NCI-H2107 treated with DMSO at 0.1 percent for 48 hours (cell line): ENCODE measurements at regions not wholly inside any gene's neighbourhood (a gene's known extent, or its start where the extent isn't known, plus 50 kb on each side); places are given as distances from the start of the nearest gene placed in this dataset.
"Not testable (repeated sequence)": the region's sequence is repeated elsewhere in the genome, so short reads cannot be mapped to it uniquely, and the experiment has no call there.

Source experiments
- DNase-seq: peaks from one replicate; lab custom pipeline; 2025; ENCODE audit not compliant: unreplicated experiment; lab: John Stamatoyannopoulos, UW

DNA sequence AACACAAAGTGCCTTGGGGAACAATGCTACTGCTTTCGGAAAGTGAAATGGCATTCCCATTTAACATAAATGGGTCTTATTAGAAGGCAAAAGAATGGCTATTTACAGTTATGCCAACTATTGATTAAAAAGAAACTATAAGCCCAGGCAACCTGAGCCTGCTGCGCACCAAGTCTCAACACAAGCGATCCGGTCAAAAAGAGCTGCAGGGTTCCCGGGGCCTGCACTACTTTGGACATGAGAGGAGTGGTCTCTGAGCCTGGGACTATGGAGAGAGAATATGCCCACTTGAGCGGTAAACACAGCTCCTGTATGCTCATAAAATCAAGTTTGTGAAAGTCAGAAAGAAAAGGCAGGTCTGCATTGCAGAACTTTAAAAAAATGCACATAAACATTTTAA is 660.7 kb downstream of the EFNA5 start:
- DNase-seq: no peak

DNA sequence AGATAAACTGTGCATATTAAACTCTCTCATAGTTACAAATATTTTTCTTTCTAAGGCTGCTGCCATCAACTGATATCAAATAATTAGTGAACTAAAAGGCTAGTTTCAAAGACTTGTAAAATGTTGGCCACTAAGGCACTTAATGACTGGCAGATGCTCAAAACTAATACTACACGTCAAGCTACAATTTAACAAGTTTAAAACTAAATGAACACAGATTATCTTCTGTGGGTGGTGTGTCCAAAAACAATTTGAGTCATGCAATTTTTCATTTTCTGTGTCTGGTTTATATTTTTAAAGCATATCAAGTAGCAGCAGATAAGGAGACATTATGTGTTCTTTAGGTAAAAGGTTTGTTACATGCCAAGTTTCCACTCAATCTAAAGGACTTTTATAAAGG is 665.1 kb downstream of the EFNA5 start:
- no peak for DNase-seq

DNA sequence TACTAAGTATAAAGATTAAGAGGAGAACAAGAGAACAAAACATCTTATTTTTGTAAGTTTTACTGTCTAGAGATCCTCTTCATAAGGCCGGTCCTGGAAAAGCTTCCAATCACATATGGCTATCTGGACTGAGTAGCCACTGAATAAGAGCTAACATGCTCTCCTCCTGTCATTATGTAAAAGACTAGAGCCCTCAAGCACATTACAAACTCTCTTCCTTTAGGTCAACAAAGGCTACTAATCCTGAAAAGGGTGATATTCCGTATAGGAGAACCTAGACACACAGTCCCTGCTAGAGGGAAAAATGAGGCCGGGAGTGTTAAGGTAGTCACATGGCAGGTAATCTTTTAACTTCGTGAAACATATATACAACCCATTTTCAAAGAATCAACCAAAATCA is 665.6 kb downstream of the EFNA5 start:
- no peak for DNase-seq

DNA sequence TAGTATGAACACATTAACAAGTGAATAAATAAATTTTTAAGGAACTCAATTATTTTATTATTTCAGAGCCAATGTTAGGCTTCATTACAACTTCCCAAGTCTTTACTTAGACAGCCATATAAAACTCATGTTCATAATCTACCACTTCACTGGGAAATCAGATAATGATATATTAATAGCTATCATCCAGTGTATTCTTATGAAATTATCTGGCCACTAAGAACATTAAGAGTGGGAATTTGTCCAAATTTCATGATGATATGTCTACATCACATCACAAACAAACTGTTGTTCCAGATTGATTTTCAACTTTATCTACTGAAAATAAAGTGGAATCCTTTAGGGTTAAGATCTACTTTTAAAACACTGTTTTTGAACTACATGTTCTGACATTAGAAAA is 668.6 kb downstream of the EFNA5 start:
- DNase-seq: no peak

DNA sequence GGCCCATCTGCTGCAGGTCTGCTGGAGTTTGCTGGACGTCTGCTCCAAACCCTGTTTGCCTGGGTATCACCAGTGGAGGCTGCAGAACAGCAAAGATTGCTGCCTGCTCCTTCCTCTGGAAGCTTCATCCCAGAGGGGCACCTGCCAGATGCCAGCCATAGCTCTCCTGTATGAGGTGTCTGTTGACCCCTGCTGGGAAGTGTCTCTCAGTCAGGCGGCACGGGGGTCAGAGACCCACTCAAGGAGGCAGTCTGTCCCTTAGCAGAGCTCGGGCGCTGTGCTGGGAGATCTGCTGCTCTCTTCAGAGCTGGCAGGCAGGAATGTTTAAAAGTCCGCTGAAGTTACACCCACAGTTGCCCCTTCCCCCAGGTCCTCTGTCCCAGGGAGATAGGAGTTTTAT is 671.2 kb downstream of the EFNA5 start:
- DNase-seq: not testable (repeated sequence)

DNA sequence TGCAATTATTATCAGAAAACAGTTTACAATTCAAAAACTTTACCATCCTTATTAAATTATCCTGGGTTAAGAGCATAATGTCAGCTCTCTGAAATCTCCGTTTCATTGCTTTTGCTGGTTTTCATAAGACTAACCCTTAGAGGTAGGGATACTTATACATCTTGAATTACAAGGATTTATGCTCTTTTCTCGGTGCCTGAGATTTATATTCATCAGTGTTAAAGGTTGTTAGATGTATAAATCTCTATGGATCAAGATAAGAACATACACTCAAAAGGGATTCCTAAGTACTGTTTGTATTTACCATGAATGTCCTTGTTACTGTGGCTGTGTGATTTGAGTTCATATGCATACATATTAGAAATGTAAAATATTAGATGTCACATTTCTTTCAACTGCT is 684.7 kb downstream of the EFNA5 start:
- DNase-seq: no peak

DNA sequence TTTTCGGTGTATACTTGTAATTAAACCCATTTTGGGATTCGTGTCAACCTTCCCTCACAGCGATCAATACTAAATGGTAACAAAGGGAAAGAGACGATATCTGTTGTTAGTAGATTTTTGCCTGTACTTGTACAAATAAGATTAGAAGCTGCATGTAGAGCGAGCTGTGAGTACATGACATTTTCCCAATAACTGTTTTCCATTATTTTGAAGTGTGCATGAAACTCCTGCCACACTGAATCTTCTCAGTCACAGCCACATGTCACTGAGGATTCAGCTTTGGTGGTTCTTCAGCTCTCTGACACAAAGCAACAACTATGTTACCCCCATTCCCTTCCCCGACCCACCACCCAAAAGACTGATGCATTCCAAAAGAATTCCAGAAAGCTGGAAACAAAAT is 685.6 kb downstream of the EFNA5 start:
- no peak for DNase-seq

DNA sequence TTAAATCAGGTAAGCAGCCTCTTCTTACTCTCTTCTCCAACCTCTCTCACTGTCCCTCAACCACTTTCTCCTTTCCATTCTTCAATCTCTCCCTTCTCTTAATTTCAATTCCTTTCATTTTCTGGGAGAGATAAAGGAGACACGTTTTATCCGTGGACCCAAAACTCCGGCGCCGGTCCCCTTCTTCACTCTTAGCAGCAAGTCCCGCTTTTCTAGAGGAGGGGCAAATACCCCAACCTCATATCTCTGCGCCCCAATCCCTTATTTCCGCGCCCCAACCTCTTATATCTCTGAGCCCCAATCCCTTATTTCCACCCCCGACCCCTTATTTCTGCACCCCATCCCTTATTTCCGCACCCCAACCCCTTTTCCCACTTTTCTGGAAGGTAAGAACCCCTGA is 691.6 kb downstream of the EFNA5 start:
- DNase-seq: not testable (repeated sequence)

DNA sequence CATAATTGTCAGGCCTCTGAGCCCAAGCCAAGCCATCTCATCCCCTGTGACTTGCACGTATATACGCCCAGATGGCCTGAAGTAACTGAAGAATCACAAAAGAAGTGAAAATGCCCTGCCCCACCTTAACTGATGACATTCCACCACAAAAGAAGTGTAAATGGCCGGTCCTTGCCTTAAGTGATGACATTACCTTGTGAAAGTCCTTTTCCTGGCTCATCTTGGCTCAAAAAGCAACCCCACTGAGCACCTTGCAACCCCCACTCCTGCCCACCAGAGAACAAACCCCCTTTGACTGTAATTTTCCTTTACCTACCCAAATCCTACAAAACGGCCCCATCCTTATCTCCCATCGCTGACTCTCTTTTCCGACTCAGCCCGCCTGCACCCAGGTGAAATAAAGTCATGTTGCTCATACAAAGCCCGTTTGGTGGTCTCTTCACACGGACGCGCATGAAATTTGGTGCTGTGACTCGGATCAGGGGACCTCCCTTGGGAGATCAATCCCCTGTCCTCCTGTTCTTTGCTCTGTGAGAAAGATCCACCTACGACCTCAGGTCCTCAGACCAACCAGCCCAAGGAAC is 692.1 kb downstream of the EFNA5 start:
- not testable (repeated sequence) for DNase-seq

DNA sequence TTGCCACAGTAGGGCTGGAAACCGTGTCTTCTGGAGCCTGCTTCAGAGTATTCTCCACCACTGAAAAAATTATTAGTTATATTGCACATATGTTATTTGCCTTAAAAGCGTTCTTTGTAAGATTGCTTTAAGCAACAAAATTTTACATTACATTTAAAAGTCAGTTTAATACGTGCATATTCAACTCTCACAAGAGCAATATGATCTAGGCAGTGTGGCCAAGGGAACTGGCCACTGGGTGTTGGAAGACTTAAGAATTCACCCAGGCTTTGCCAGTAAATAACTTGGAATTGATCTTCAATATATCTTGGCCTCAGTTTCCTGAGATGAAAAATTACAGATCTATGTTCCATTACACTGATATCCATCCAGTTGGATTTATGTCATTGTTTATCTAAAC is 694.4 kb downstream of the EFNA5 start:
- no peak for DNase-seq

DNA sequence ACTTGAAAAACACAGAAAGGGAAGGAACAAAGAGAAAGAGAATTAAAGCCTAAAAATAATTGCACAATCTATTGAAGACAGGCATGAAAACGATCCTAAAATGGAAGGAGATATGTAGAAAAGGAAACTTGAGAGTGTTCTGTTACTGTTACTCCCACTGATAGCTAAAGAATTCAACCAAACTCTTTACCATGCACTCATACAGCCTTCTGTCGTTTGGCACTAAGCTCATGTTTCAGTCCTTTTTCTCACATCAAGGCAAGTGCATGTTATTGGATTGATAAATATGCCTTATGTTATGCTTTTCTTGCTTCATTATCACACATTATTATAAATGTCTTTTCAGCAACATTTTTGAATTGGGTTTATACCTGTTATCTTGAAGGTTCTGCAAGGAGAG is 696.5 kb downstream of the EFNA5 start:
- no peak for DNase-seq

DNA sequence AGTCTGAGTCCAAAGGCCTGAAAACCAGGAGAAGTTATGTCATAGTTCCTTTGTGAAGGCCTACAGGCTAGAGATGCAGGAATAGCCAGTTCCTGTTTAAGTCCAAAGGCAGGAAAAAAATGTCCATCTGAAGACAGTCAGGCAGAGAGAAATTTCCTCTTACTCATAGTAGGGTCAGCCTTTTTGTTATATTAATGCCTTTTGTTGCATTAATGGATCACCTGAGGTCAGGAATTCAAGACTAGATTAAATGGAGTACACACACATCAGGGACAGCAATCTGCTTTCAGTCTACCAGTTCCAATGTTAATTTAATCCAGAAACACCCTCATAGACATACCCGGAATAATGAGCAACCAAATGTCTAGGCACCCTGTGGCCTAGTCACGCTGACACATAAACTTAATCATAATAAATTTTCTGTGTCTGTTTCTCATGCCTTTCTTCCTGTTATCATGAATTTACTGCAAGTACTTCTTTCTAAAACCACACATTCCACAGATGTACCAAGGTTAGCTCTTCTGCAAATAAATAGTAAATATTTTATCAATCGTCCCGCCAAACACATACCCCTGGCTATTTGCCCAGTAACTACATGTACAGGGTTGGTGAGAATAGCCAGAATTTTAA is 703.9 kb downstream of the EFNA5 start:
- DNase-seq: no peak

DNA sequence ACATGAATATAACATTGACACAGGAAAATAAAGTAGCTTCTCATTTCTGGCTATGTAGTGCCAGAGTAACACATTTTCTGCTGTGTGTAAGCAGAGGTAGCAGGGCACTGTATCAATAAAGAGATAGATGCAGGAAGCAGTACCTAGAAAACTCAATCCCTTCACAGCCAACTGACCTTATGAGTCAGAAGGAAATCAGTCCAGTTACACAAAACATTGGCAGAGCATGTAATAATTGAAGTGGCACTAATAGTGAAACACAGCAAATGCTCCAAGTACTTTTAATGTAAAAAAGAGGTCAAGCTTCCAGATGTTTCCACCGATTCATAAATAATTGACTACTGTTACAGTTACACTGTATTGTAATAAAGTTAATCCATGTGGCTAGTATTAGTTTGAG is 706.6 kb downstream of the EFNA5 start:
- no peak for DNase-seq

DNA sequence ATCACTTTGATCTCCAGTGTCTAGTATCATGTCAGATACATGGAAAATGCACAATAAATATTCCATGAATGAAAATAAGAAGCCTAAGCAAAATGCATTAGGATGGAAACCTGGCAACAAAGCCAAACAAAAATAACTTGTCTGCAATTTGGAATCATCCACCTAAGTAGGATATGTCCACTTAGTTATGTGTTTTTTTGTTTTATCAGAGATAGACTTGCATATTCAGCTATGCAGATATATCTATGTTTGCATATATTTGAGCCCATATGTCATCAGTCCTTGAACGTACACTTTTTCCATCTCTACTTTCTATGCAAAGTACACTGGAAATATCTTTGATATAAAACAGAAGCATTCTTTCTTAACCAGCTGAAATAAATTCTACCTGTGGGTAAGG is 707.1 kb downstream of the EFNA5 start:
- DNase-seq: no peak

DNA sequence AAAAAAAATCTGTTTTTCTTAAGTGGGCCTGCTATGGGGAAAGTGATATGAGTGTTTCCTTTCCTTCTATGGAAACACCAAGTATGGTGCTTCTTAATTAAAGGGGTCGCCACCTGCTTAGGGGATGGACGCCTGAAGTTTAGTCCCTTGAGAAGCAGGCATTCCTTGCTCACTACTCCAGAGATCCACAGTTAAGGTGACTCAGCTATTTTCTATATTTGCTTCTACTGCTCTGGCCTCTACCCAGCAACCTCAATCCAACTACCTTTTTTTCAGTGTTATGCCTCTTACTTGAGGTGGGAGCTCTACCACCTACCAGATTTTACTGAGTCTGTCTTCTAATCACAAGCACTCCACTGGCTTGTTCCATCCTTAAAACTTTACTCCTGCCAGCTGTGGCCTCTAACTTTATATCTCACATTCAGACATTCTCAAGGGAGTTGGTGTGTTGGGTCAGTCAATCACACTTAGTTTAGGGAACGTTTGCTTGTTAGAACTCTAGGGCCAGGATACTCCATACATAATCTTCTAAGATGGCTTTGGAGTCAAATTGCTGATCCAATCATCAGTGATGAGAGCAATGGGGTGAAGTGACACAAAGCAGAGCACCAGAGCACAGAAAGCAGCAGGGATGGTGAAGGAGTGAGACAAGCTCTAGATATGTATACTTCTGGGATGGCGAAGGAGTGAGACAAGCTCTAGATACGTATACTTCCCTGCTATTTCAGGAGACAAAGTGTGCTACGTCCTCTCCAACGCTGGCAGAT is 708.1 kb downstream of the EFNA5 start:
- DNase-seq: no peak

DNA sequence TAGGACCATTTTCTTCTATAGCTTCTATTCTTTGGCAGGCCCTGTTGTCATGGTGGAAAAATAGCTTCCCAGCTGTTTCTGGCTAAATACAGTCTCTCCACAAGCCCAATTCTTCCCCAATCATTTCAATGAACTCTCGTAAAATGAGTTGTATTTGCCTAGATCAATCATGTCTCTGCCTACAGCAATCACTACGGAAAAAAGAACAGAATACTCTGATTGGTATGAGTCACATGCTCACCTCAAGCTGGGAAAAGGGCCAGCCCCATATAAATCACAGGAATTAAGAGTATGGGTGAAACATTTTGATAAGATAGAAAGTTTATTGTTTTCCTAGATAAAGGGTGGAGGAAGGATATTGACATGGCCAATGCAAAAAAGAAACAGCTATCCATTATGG is 711.4 kb downstream of the EFNA5 start:
- DNase-seq: no peak

DNA sequence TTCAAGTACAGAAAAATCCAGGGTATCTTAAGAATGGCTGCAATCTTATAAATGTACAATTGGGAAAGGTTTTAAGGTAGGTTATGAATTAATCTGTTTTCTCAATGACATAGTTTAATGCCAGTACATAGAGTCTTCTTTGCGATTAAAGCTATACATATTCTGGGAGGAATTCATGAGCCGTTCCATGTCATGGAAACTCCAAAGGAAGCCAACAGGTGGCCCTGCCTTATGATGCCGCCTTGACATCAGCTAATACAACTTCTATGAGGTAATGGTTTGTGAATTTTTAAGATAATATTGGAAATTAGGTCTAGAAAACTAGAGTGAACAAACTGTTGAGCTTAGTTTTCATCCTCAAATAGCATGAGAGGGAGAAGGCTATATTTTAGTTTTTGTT is 713.4 kb downstream of the EFNA5 start:
- no peak for DNase-seq

DNA sequence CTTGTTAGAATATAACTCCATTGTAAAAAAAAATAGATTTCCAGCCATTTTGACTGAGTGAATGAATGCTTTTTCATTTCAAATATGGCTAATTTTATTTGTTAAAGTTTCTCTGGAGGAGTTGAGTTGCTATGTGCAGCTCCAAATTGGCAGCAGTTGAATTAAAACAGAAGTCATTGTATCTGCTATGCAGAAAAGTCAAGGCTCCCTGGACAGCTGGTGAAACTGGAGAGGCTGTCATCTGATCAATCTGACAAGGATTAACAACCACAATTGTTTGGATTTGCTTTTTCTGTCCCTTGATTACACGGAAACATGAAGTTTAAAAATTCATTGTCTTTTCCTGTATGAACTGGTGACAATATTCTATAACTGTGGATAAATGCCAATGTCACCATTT is 713.9 kb downstream of the EFNA5 start:
- DNase-seq: no peak

DNA sequence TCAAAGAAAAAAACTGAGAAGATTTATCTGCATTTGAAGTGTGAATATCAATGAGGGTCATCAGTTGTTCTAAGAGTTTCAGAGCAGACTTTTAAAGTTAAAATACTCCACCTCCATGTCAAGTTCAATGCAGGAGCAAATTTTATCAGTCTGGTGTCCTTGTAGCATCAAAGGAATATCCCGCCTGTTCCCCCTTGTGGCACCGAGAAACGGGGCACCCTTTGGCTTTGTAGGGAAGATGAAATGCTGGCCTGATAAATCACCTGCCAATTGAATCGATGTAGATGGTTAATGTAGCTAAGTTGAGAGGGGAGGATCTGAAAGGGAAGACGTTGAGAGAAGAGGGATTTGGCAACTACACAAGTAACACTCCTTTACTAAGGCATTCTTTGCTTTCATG is 714.5 kb downstream of the EFNA5 start:
- no peak for DNase-seq

DNA sequence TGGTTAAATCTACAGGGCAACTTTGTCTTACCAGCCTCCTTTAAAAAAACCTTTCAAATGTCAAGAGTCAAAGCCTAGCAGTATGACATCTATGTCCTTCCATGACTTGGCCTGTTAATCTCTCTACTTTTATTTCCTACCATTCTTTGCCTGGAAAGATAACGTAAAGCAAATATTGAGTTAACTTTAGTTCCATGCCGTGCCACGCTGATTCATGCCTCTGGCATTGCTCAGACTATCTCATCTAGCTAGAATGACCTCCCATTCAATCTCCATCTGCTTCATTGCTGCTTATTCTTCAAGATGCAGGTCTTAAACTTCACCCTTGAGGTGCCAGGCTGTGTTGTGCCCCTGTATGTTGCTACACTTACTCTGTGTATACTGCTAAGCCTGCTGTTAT is 729.8 kb downstream of the EFNA5 start:
- DNase-seq: no peak

DNA sequence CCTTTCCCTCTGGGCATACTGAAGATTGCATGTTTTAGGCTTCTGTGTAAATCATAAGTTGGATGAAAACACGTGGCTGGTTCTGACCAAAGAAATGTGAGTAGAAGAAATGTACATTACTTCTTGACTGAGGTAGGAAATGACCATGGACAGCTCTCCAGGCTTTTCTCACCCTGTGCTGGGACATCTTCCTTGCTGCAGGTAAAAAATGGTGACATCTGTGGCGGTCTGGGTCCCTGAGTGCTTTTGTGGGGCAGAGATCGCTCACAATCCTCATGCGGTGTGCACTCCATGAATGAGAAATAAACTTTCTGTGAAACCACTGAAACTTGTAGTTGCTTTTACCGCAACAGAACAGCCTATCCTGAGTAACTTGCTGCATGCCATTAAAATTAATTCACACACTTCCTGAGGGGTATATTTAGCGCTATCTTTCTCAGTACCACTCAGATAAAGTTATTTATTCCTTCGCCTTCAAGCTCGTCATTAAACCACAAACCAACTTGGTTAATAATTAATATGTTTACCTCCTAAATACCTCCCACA is 730.4 kb downstream of the EFNA5 start:
- DNase-seq: no peak

DNA sequence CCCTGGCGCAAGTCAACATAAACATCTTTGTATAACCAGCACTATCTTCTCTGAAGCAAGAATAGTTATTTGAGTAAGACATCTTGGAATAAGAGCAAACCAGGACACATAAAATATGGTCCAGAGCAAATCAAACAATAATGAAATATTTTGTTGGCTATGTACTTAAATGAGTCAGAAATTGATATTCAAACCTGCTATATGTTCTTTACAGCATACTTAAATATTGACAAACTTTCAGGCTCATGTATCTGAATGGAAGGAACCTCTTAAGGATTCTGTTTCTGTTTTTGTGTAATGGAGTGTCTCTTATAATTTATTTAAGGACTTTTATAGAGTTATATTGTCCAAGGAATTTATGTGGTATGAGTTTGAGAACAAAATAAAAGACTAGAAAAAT is 747.3 kb downstream of the EFNA5 start:
- no peak for DNase-seq
